Activated naive CD8-positive, alpha-beta T cell treated with anti-CD3 and anti-CD28 coated beads, Interleukin-2, amount 50 U/mL, for 24 hours (primary cell): ENCODE measurements at regions not wholly inside any gene's neighbourhood (a gene's known extent, or its start where the extent isn't known, plus 50 kb on each side); places are given as distances from the start of the nearest gene placed in this dataset.
"Not testable (repeated sequence)": the region's sequence is repeated elsewhere in the genome, so short reads cannot be mapped to it uniquely, and the experiment has no call there.

Experiments
- ATAC-seq: fragments of 150-1000 bp; cut with Tn5 transposase; one replicate; pipeline ENCODE4 v1.10.0; 2021
- DNase-seq: peaks from one replicate; pipeline ENCODE4 v3.0.0; 2021
- H3K27ac Mint-ChIP-seq: one replicate; pipeline ENCODE4 v1.8.0; 2021; ENCODE audit warnings: mild to moderate bottlenecking, mixed read lengths
- H3K27me3 Mint-ChIP-seq: one replicate; pipeline ENCODE4 v1.8.0; 2021; ENCODE audit warnings: mixed read lengths
- H3K36me3 Mint-ChIP-seq: one replicate; pipeline ENCODE4 v1.8.0; 2021; ENCODE audit warnings: low read depth, mixed read lengths
- H3K4me1 Mint-ChIP-seq: one replicate; pipeline ENCODE4 v1.8.0; 2021; ENCODE audit warnings: mixed read lengths
- H3K4me3 Mint-ChIP-seq: one replicate; pipeline ENCODE4 v1.8.0; 2021; ENCODE audit warnings: mild to moderate bottlenecking, moderate library complexity, mixed read lengths
- H3K9me3 Mint-ChIP-seq: one replicate; pipeline ENCODE4 v1.8.0; 2021; ENCODE audit warnings: mixed read lengths

- ATAC-seq (no peak), DNase-seq (no peak)
- Mint-ChIP-seq H3K4me1 (no peaks in the 10 kb centered on the region), H3K9me3 (no peaks in the 10 kb centered on the region), H3K27me3 (no peaks in the 10 kb centered on the region), H3K27ac (no peak overlapping the region), H3K4me3 (no peak overlapping the region), H3K36me3 (no peaks in the 10 kb centered on the region)
These were observed 341.2 kb downstream of the ACTR3B start for GRCh38 chr7:153100691-153101237.

GRCh38 chr7:153103202-153103601 lies 343.6 kb downstream of the ACTR3B start:
- Mint-ChIP-seq H3K27ac (no peak overlapping the region), H3K9me3 (no peaks in the 10 kb centered on the region), H3K36me3 (no peaks in the 10 kb centered on the region), H3K4me3 (no peak overlapping the region), H3K27me3 (no peaks in the 10 kb centered on the region), H3K4me1 (no peaks in the 10 kb centered on the region)
- ATAC-seq (no peak), DNase-seq (no peak)

GRCh38 chr7:153107826-153108225 lies 348.3 kb downstream of the ACTR3B start:
- Mint-ChIP-seq H3K4me3 (no peak overlapping the region), H3K9me3 (no peaks in the 10 kb centered on the region), H3K36me3 (no peaks in the 10 kb centered on the region), H3K27me3 (no peaks in the 10 kb centered on the region), H3K4me1 (no peaks in the 10 kb centered on the region), H3K27ac (no peak overlapping the region)
- ATAC-seq (no peak), DNase-seq (no peak)

DNA sequence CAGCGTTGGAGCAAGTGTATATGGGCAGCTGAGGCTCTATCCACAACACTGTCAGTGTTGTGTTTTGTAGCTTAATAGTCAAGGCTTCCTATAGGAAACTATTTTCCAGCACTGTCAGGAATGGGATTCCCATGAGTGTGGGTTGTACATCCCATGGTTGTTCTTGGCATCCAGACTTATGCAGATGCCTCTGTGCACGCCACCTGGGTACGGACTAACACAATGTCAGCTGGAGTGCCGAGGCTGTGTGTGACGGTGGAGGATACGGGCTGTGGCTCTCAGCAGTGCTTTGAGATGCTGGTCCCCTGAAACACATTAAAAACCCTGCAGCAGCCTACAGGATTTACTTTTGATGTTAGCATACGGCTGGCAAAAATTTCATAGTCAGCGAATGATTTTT lies 350.0 kb downstream of the ACTR3B start:
- H3K4me3 Mint-ChIP-seq = no peak overlapping the region
- no peaks in the 10 kb centered on the region for H3K4me1 Mint-ChIP-seq
- DNase-seq = no peak

DNA sequence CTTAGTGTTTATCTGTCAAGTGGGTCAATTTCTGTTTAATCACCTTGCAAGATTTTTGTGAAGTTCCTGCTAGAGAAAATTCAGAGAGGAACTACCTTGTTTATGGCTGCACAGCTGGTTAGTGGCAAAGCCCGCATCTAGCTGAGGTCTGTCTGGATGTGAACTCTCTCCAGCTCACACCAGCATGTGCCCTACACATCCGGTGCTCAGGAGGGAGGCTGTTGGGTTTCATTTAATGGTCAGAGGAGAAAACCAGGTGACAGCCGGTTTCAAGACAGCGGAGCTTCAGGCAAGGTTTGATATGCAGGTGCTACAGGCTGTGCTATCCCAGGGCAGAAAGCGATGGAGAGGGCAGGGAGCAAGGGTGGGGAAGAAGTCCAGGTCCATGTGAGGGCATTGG lies 351.1 kb downstream of the ACTR3B start:
- ATAC-seq (no peak), DNase-seq (no peak)
- no peaks in the 10 kb centered on the region for H3K9me3 Mint-ChIP-seq
- no peaks in the 10 kb centered on the region for H3K36me3 Mint-ChIP-seq
- no peaks in the 10 kb centered on the region for H3K27me3 Mint-ChIP-seq
- H3K27ac Mint-ChIP-seq = no peak overlapping the region
- H3K4me3 Mint-ChIP-seq = no peak overlapping the region
- H3K4me1 Mint-ChIP-seq = no peaks in the 10 kb centered on the region

More for the DNA sequence above, 350.0 kb downstream of the ACTR3B start:
- ATAC-seq = no peak
- Mint-ChIP-seq H3K36me3 (no peaks in the 10 kb centered on the region), H3K27me3 (no peaks in the 10 kb centered on the region), H3K27ac (no peak overlapping the region), H3K9me3 (no peaks in the 10 kb centered on the region)

GRCh38 chr7:153122255-153122654 lies 362.7 kb downstream of the ACTR3B start:
- not testable (repeated sequence) for H3K27me3 Mint-ChIP-seq, ATAC-seq, H3K36me3 Mint-ChIP-seq, DNase-seq, H3K4me1 Mint-ChIP-seq, H3K27ac Mint-ChIP-seq, H3K4me3 Mint-ChIP-seq
- H3K9me3 Mint-ChIP-seq = peaks cover 22% of the 10 kb centered on the region

GRCh38 chr7:153130052-153130451 lies 370.5 kb downstream of the ACTR3B start:
- H3K4me3 Mint-ChIP-seq = no peak overlapping the region
- H3K9me3 Mint-ChIP-seq = peaks cover 10% of the 10 kb centered on the region
- H3K27me3 Mint-ChIP-seq = no peaks in the 10 kb centered on the region
- no peaks in the 10 kb centered on the region for H3K4me1 Mint-ChIP-seq
- no peak for DNase-seq
- H3K27ac Mint-ChIP-seq = no peak overlapping the region
- H3K36me3 Mint-ChIP-seq = no peaks in the 10 kb centered on the region
- no peak for ATAC-seq

- ATAC-seq (no peak), DNase-seq (no peak)
- no peaks in the 10 kb centered on the region for H3K27me3 Mint-ChIP-seq
- no peaks in the 10 kb centered on the region for H3K36me3 Mint-ChIP-seq
- no peak overlapping the region for H3K27ac Mint-ChIP-seq
- H3K4me1 Mint-ChIP-seq = no peaks in the 10 kb centered on the region
- peaks cover 11% of the 10 kb centered on the region for H3K9me3 Mint-ChIP-seq
- no peak overlapping the region for H3K4me3 Mint-ChIP-seq
These were observed 392.2 kb downstream of the ACTR3B start for GRCh38 chr7:153151766-153152165.

DNA sequence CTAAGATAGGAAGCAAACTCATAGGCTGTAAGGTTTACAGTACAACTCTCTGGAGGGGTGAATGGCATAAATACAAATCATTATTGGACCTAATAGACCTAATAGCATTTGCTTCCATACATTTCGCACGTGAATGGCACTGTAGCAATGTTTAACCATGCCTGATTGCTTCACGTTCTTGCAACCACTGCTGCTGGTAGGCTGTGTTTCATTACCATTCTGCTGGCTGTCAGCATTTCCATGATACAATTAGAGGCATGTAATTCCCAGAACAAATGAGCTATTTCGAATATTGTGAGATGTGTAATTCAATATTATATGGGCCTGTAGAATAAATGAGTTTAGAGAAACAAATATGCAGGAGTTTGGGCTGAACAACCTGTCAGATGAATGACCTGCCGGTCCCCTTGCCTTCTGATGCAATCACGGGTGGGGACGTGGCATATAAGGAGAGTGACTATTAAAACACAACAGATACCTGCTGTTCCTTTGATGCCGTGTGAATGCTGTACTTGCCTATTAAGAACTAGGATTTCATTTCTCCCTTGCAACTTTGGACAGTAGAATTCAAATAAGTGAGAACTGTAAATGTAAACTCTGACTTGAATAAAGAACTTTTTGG lies 393.4 kb downstream of the ACTR3B start:
- Mint-ChIP-seq H3K4me1 (no peaks in the 10 kb centered on the region), H3K9me3 (peaks cover 7% of the 10 kb centered on the region), H3K27me3 (no peaks in the 10 kb centered on the region), H3K36me3 (no peaks in the 10 kb centered on the region), H3K4me3 (no peak overlapping the region), H3K27ac (no peak overlapping the region)
- DNase-seq (no peak), ATAC-seq (no peak)

- ATAC-seq = no peak
- Mint-ChIP-seq H3K4me1 (no peaks in the 10 kb centered on the region), H3K27me3 (no peaks in the 10 kb centered on the region), H3K9me3 (peaks cover 3% of the 10 kb centered on the region), H3K4me3 (no peak overlapping the region), H3K27ac (no peak overlapping the region), H3K36me3 (no peaks in the 10 kb centered on the region)
- DNase-seq = no peak
These were observed 398.6 kb downstream of the ACTR3B start for GRCh38 chr7:153158149-153158548.

GRCh38 chr7:153170287-153170686 lies 410.7 kb downstream of the ACTR3B start:
- Mint-ChIP-seq H3K27ac (no peak overlapping the region), H3K36me3 (no peaks in the 10 kb centered on the region), H3K27me3 (no peaks in the 10 kb centered on the region), H3K4me3 (no peak overlapping the region), H3K9me3 (peaks cover 18% of the 10 kb centered on the region), H3K4me1 (no peaks in the 10 kb centered on the region)
- no peak for DNase-seq
- no peak for ATAC-seq

- H3K4me1 Mint-ChIP-seq = no peaks in the 10 kb centered on the region
- no peaks in the 10 kb centered on the region for H3K36me3 Mint-ChIP-seq
These were observed 426.4 kb downstream of the ACTR3B start for GRCh38 chr7:153185936-153186335.

GRCh38 chr7:153188161-153188560 lies 428.6 kb downstream of the ACTR3B start:
- no peaks in the 10 kb centered on the region for H3K9me3 Mint-ChIP-seq

More at GRCh38 chr7:153185936-153186335, 426.4 kb downstream of the ACTR3B start:
- H3K27me3 Mint-ChIP-seq = no peaks in the 10 kb centered on the region
- no peaks in the 10 kb centered on the region for H3K9me3 Mint-ChIP-seq
- H3K4me3 Mint-ChIP-seq = no peak overlapping the region
- H3K27ac Mint-ChIP-seq = no peak overlapping the region
- DNase-seq (no peak), ATAC-seq (no peak)

GRCh38 chr7:153188630-153189029 lies 429.1 kb downstream of the ACTR3B start:
- H3K9me3 Mint-ChIP-seq = no peaks in the 10 kb centered on the region
- no peaks in the 10 kb centered on the region for H3K4me1 Mint-ChIP-seq
- DNase-seq (no peak), ATAC-seq (no peak)
- no peak overlapping the region for H3K27ac Mint-ChIP-seq
- no peaks in the 10 kb centered on the region for H3K36me3 Mint-ChIP-seq
- H3K4me3 Mint-ChIP-seq = no peak overlapping the region
- no peaks in the 10 kb centered on the region for H3K27me3 Mint-ChIP-seq

More at GRCh38 chr7:153188161-153188560, 428.6 kb downstream of the ACTR3B start:
- ATAC-seq (no peak), DNase-seq (no peak)
- H3K4me3 Mint-ChIP-seq = no peak overlapping the region
- H3K27me3 Mint-ChIP-seq = no peaks in the 10 kb centered on the region
- no peak overlapping the region for H3K27ac Mint-ChIP-seq
- no peaks in the 10 kb centered on the region for H3K36me3 Mint-ChIP-seq
- H3K4me1 Mint-ChIP-seq = no peaks in the 10 kb centered on the region

- no peak overlapping the region for H3K4me3 Mint-ChIP-seq
- no peak for ATAC-seq
- no peak for DNase-seq
- H3K9me3 Mint-ChIP-seq = no peaks in the 10 kb centered on the region
- no peaks in the 10 kb centered on the region for H3K4me1 Mint-ChIP-seq
- no peaks in the 10 kb centered on the region for H3K27me3 Mint-ChIP-seq
- H3K36me3 Mint-ChIP-seq = no peaks in the 10 kb centered on the region
- H3K27ac Mint-ChIP-seq = no peak overlapping the region
These were observed 430.9 kb downstream of the ACTR3B start for GRCh38 chr7:153190452-153190851.

- H3K4me3 Mint-ChIP-seq = no peak overlapping the region
- H3K27me3 Mint-ChIP-seq = no peaks in the 10 kb centered on the region
- no peaks in the 10 kb centered on the region for H3K4me1 Mint-ChIP-seq
- no peaks in the 10 kb centered on the region for H3K36me3 Mint-ChIP-seq
- H3K27ac Mint-ChIP-seq = no peak overlapping the region
- no peaks in the 10 kb centered on the region for H3K9me3 Mint-ChIP-seq
- ATAC-seq = no peak
- DNase-seq = no peak
These were observed 431.4 kb downstream of the ACTR3B start for GRCh38 chr7:153190986-153191385.
